Neural progenitor cell (in vitro differentiated cells): ENCODE measurements at regions not wholly inside any gene's neighbourhood (a gene's known extent, or its start where the extent isn't known, plus 50 kb on each side); places are given as distances from the start of the nearest gene placed in this dataset.

ENCODE experiments used
- EZH2 ChIP-seq: fragments of 200-600 bp; sonication (generic); IDR thresholded peaks from 2 replicates; pipeline ENCODE4 v1.6.1; 2017; ENCODE audit warnings: antibody characterized with exemption, mild to moderate bottlenecking, moderate library complexity
- TF ChIP-seq, protein P1 (sequence below): fragments of 200-600 bp; sonication (generic); IDR thresholded peaks from 2 replicates; pipeline ENCODE4 v1.5.1; 2017; ENCODE audit warnings: antibody characterized with exemption, mild to moderate bottlenecking

DNA sequence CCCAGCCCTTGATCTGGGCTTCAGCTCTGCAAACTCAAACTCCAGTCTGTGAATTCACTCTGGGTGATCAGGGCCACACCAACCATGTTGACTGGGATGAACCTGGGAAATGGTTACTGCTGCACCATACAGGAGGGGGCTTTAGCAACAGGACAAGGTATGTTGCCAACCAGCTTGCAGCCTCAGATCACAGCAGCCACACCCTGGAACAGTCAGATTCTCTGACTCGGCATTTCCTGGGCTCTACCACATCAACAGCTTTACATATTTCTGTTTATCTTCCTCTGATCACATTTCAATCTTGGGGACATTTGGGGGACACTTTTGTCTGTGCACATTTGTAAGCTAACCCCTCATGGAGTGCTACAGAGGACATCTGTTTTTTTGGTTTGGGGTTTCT lies 267.0 kb upstream of the NCAM1 start:
- TF ChIP-seq, protein P1, sequence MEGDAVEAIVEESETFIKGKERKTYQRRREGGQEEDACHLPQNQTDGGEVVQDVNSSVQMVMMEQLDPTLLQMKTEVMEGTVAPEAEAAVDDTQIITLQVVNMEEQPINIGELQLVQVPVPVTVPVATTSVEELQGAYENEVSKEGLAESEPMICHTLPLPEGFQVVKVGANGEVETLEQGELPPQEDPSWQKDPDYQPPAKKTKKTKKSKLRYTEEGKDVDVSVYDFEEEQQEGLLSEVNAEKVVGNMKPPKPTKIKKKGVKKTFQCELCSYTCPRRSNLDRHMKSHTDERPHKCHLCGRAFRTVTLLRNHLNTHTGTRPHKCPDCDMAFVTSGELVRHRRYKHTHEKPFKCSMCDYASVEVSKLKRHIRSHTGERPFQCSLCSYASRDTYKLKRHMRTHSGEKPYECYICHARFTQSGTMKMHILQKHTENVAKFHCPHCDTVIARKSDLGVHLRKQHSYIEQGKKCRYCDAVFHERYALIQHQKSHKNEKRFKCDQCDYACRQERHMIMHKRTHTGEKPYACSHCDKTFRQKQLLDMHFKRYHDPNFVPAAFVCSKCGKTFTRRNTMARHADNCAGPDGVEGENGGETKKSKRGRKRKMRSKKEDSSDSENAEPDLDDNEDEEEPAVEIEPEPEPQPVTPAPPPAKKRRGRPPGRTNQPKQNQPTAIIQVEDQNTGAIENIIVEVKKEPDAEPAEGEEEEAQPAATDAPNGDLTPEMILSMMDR = no peak
- no peak for TF ChIP-seq EZH2
